GM21619 (cell line): ENCODE measurements at regions not wholly inside any gene's neighbourhood (a gene's known extent, or its start where the extent isn't known, plus 50 kb on each side); places are given as distances from the start of the nearest gene placed in this dataset.
"Not testable (repeated sequence)": the region's sequence is repeated elsewhere in the genome, so short reads cannot be mapped to it uniquely, and the experiment has no call there.

Experiments used
- ATAC-seq: cut with Tn5 transposase; IDR thresholded peaks from one replicate; pipeline ENCODE4 v1.9.1; 2021; ENCODE audit not compliant: unreplicated experiment

GRCh38 chr21:32096411-32096810 lies 182.4 kb downstream of the MIS18A start:
- no peak for ATAC-seq

- ATAC-seq: no peak
Measured at GRCh38 chr21:32094804-32095203, 184.0 kb downstream of the MIS18A start.

GRCh38 chr21:32093646-32094462 lies 185.0 kb downstream of the MIS18A start:
- no peak for ATAC-seq

DNA sequence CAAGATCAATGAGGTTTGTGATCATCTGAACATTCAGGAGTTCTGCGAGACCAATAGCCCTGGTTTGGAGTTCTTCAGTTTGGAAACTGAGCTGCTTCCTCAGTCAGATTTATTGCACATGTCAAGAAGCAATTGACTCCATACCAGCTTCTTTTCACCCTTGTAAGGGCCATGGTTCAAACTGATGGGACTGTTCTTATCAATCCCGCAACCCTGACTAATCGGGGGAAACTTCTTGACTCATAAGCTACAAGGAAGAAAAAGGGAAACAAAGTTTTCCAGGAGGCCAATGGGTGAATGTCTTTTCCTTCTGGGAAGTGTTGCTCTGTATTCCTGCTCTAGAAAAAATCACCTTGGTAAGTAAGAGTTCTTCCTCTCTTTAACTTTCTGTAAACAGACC lies 187.9 kb downstream of the MIS18A start:
- no peak for ATAC-seq

DNA sequence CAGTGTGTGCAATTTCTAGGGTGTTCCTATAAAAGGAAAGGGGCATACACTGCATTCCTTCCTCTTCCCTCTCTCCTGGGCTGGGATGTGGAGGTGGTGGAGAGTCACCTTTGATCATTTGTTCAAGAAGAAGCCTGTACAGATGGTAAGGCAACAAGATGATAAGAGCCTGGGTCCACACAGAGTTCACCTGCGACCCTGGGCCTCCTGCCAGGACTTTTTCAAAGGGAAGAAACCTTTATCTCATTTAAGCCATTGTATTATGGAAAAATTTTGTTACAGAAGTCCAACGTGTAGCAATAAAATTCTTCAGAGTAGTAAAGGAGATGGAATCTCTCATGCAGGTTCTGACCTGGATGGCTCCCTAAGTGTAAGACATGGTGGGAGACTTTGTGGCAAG lies 189.1 kb downstream of the MIS18A start:
- no peak for ATAC-seq

DNA sequence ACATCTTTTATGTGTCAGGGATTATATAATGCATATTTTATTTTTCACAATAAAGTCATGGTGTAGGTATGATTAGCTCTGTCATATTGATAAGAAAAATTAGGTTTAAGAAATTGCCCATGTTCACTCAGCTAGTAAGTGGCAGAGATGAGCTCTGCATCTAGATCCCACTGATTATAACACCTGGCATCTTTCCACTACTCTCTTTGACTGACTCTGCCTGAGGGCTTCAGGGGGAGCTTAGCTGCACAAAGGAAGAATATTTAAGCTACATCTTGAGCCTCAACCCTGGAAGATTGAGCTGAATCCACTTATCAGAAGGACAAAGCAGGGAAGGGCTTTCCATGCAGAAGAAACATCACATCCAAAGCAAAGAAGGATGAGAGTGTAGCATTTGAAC lies 190.4 kb downstream of the MIS18A start:
- ATAC-seq: no peak

DNA sequence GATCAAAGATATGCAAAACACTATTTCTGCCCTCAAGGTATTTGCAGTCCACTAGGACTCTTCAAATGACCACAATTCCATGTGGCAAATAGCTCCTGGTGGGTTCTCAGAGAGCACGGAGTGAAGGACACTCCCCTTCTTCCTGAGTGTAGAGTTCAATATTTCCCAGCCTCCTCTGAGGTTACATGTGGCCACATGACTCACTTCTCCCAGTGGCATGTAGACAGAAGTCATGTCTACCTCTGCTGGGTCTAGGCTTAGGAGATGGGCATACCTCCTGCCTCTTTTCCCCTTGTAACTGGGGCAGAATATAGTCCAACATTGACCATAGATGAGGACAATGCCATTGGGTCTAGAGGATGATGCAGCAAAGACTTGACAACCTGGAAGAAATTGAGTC lies 191.4 kb downstream of the MIS18A start:
- ATAC-seq: no peak

- ATAC-seq: no peak
Measured at GRCh38 chr21:32083197-32083596, 195.7 kb downstream of the MIS18A start.

GRCh38 chr21:32082466-32082865 lies 196.4 kb downstream of the MIS18A start:
- ATAC-seq: no peak

DNA sequence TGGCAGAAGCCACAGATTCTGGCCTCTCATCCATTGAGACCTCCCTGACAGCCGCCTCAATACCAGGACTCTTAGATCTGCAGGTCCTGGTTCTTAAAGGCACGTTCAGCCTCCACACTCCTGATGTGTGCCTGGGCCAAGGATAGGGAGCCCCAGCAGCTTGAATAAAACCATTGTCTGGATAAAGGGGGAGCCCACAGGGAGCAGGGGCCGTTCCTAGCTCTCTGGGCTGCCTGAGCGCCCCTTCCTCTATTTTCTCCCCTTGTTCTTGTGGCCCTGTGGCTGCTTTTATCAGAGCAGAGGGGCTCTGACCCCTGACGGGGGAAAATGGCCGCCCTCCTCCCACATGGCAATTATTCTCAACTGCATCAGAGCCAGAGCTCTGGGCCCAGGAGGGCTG lies 200.8 kb downstream of the HUNK start:
- ATAC-seq: no peak

DNA sequence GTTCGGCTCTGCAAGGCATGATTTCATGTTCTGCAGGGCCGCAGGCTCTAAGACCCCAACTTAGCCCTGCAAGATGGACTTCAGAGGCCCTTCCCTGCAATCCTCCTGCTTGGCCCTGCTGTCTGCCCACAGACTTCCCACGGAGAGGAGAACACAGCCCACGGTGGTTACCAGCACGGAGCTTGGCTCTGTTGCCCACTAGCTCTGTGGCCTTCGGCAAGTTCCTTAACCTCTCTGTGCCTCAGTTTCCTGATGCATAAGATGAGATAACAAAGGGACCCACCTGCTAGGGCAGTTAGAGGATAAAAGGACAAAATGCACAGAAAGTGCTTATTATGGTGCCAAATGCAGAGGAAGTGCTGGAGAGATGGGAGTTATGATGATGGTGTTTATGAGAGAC lies 200.4 kb downstream of the HUNK start:
- ATAC-seq: no peak

DNA sequence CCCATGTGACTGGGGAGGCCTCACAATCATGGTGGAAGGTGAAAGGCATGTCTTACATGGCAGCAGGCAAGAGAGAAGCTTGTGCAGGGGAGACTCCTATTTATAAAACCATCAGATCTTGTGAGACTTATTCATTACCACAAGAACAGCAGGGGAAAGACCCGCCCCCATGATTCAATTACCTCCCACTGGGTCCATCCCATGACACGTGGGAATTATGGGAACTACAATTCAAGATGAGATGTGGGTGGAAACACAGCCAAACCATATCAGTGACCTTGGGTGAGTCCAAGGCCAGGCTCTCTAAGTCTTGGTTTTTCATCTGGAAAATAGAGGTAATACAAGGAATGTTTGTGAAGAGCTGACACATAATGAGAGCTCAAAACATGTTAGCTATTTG lies 198.8 kb downstream of the HUNK start:
- not testable (repeated sequence) for ATAC-seq

DNA sequence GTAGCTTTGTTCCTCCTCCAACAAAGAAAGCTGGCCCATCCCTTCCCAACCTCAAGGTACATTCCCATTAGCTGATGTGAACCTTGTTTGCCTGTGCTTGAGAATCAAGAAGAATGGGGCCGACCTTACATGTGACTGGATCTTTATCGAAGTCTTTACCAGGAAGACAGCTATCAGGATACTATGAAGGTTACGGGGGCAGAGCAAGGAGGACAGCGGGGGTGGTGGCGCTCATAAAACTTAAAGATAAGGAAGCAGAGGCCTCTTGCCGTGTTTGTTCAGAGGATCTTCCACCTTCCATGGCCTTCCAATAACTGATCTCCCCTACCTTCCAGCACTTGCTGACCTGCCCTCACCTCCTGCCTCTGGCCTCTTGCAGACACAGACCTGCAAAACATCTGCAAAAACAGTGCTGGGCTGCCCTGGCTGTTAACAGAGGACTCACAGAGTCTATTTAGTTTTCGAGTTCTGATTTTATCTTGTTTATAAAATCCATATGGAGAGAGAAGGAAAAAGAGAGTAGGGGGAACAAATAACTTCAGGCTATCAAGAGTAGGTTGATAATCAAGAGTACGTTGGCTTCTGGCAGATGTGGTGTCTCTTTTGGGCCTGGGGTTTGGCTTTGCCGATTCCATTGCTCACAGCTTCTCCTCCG lies 198.0 kb downstream of the HUNK start:
- ATAC-seq: no peak

GRCh38 chr21:32070126-32070525 lies 197.3 kb downstream of the HUNK start:
- ATAC-seq: no peak

DNA sequence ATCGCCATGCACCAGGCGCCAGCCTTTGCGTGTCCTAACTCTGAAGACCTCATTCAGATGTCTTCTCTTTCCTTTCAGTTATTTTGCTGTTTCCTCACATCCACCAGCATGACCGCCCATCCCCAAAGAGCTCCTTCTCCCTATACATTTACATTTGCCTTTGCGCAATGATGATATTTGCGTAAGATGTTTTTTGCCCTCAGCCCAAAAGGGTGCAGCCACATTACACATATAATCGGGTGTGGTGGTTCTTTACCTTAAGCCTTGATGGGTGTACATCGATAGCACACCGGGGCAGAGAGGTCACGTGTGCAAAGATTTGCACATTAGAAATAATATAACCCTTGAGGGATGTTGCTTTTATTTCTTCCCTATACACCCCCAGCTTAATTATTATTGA lies 192.8 kb downstream of the HUNK start:
- no peak for ATAC-seq

DNA sequence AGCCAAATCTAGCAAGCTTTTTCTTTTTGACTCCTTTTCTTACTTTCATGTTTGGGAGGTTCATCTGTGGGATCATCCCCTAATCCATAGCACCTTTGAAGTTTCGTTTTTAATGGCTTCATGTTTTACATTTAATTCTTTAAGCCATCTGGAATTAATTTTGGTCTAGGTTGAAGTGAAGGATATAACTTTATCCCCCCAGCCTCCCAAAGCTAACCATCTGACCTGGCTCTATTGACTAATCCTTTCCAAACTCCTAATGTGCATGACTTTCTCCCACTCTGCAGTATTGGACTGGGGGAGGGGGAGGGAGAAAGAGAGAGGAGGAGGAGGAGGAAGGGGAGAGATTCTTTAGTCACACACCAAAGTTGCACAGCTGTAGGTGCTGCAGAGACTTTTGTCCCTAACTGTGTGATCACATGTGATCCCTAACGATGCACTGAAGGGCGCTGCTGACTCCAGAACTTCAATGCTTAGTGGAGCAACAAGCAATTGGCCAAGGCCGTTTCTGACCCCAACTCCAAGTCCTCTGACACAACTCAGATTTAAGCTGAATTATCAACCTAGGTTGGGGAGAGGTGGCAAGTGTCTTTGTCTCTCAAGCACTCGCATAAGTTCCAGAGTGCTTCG lies 191.6 kb downstream of the HUNK start:
- no peak for ATAC-seq

DNA sequence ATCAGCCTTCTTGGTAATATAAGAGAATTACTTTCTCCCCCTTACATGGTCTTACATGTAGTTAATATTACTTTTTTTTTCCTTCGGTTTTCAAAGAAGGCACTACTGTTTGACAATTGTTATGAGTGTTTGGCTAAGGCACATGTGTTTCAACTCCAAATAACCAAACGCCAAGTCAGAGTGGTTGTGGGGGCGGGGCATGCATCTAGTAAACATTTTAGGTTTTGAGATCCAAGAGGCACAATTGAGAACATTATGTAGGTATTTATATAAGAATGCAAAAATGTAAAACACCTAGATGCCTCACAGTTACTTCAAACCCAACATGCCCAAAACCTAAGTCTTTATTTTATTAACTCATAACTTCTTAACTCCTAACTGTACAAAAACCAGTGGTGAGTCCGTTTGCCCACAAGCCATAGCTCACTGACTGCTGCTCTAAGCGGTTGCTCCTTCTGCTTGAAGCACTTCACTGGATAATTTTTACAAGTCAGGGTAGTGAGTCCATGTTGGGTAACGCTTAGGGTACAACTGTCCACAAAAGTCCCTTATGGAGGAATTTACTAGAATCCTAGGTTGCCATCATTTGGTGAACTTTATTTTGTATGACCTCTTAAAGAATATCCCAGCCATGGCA lies 189.9 kb downstream of the HUNK start:
- ATAC-seq: no peak

- no peak for ATAC-seq
Measured at GRCh38 chr21:32061729-32062128, 188.9 kb downstream of the HUNK start.

DNA sequence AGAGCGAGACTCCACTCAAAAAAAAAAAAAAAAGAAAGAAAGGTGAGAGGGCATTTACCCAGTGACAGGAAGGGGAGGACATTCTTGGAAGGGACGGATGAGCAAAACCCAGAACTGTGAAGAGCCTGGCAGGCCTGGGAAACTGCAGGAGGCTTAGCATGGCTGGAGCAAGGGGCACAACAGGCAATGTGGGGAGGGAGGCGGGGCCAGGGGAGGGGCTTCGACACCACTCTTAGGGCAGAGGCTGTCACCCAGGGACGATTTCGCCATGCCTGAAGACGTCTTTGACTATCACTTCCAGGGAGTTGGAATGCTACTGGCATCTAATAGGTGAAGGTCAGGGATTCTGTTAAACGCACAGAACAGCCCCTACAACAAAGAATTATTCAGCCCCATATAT lies 184.0 kb downstream of the HUNK start:
- no peak for ATAC-seq

DNA sequence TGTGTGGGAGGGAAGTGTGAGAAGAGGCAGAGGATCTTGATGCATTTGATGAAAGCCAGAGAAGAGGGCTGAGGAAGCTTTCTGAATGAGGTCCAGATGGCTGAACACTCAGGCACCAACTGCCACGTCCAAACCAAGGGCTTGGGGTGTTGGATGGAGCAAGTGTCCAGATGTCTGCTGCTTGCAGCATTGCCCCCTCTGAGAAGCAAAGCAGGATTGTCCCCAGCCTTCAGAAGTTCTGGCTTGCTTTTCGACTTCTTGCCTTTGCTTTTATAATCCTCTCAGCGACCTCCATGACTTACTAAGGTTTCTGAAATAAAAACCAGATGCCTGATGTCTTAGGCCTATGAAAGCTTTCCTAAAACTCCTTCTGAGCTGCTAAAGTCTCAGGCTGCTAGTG lies 182.5 kb downstream of the HUNK start:
- no peak for ATAC-seq
